ENCODE measurements at regions not wholly inside any gene's neighbourhood (a gene's known extent, or its start where the extent isn't known, plus 50 kb on each side); places are given as distances from the start of the nearest gene placed in this dataset.
A peak's percentile ranks its signal among the peaks of the same experiment; 100 is the strongest.
"Not testable (repeated sequence)": the region's sequence is repeated elsewhere in the genome, so short reads cannot be mapped to it uniquely, and the experiment has no call there.

DNA sequence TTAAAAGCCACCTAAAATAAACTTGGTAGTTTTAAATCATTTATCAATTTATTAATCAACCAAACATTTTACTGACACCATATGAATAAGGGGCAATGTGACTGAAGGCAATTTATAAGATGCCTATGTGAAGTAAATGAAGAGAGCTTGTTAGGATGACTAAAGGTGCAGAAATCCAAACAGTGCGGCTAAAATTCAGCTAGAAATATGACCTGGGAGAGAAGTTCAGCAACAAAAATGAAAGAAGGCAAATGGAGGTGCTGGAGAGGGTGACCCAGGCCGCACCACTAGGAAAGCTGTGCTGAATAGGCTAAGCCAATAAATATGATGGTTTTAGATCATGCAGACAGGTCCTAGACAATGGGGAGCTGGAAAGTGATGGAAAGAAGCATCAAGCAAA, 403.7 kb downstream of the BTG1 start:
- no peak for DNase-seq (ENCODE audit: low spot score)

GRCh38 chr12:91733846-91734245, 411.8 kb downstream of the BTG1 start:
- DNase-seq (ENCODE audit: low spot score): peak; percentile 9

DNA sequence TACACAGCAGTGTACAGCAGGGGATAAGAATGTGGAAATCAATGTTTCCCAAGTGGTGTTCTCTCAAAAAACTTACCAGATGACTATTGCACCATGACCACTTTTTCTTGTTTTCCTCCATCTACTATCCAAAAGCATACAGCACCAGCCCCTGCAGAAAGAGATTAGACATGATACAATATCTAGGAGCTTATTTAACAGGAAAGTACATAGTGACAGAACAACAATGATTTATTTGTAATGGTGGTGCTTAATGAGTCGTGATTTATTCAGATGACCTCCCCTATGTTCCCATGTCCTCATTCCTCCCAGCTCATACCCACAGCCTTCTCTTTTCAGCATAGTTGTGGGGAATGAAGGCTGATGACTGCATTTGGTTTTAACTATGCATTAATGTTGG, 413.6 kb downstream of the BTG1 start:
- peak; percentile 12 for DNase-seq (ENCODE audit: low spot score)

DNA sequence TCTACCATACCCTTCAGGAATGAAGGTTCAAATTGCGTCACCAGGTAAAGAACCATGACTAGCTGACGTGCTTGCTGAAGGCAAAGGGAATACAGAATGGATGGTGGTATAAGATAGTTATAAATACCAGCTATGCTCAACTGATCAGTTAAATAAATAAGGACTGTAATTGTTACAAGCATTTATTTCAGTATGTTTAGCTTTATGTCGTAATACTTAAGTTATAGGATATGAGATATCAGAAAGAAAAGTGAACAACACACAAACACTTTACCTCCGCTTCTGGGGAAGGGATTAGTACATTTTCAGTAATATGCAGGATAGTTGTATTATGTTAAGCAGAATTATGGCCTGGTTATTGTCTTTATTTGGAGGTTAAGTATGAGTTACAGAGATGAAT, 416.1 kb downstream of the BTG1 start:
- DNase-seq (ENCODE audit: low spot score): no peak

GRCh38 chr12:91723191-91723590, 422.5 kb downstream of the BTG1 start:
- no peak for DNase-seq (ENCODE audit: low spot score)

GRCh38 chr12:91722072-91722471, 423.6 kb downstream of the BTG1 start:
- no peak for DNase-seq (ENCODE audit: low spot score)

GRCh38 chr12:91721023-91721422, 424.6 kb downstream of the BTG1 start:
- DNase-seq (ENCODE audit: low spot score): no peak

DNA sequence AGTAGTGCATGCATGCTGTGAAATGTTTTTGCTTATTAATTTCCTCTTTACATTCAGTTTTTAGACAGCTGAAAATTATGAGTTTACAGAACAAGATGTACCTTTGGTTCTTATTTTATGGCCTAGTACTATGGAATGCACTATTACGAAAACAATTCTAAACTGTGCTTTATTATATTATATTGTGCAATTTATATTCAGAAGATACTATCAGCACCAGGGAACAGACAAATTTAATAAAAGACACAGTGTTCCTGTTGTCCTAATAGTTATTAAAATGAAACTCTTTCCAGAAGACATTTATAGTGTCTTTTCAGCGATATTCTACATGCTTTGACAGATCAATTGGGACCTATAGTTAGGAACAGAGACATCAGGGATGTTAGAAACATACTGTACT, 427.3 kb downstream of the BTG1 start:
- DNase-seq (ENCODE audit: low spot score): no peak

DNA sequence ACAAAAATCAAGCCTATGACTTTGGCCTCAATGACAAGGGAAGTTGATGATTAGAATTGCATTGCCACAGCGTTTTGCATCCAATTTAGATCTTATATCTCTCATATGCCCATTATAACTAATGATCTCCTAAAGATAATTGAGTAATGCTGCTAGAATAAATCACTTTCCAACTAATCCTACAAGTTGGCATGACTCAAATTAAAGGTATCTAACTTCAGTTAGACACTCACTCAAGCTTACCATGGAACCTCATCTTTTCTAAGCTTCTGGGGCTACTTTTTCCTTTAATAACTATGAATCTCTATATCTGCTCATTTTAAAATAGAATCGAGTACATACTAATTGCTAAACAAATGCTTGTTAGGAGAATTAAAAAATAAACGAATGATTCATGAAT, 427.8 kb downstream of the BTG1 start:
- DNase-seq (ENCODE audit: low spot score): no peak

GRCh38 chr12:91711925-91712324, 433.7 kb downstream of the BTG1 start:
- not testable (repeated sequence) for DNase-seq (ENCODE audit: low spot score)

- DNase-seq (ENCODE audit: low spot score): no peak
These were observed 439.2 kb downstream of the BTG1 start for GRCh38 chr12:91706466-91706865.

DNA sequence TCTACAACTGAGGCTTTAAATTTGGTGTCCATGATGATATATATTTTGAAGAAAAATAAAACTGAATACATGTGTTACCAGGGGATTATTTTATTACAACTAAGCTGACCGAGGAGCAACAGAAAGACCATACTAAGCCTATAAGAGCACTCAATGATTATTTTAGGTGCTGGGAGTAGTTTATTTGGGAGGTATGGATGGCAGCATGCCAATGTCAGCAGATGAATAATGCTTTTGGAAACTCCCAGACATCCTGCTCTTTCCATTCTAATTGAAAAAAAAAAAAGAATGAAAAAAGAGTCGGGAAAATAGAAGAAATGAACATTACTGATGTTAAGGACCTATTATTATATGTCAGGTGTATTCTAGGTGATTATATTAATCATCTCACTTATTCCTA, 441.2 kb downstream of the BTG1 start:
- no peak for DNase-seq (ENCODE audit: low spot score)

- no peak for DNase-seq (ENCODE audit: low spot score)
These were observed 442.0 kb downstream of the BTG1 start for GRCh38 chr12:91703491-91704283.

- no peak for DNase-seq (ENCODE audit: low spot score)
These were observed 442.7 kb downstream of the BTG1 start for GRCh38 chr12:91702843-91703425.

DNA sequence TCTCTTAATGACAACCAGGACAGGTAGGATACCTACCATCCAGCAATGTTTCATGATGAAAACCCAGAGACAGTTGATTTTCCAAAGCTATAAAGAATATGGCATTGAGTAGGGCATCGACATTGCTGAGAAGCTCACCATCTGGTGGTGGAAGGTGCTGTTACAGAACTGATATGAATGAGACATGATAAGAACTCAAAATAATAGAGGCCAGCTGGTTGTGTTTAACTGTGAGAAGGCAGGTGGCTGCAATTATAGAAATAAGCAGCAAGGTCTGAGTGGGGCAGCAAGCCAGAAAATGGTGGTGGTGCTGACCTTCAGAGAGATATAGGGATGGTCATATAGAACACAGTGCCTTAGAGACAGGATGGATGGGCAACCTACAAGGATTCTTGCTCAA, 449.7 kb downstream of the BTG1 start:
- DNase-seq (ENCODE audit: low spot score): no peak

DNA sequence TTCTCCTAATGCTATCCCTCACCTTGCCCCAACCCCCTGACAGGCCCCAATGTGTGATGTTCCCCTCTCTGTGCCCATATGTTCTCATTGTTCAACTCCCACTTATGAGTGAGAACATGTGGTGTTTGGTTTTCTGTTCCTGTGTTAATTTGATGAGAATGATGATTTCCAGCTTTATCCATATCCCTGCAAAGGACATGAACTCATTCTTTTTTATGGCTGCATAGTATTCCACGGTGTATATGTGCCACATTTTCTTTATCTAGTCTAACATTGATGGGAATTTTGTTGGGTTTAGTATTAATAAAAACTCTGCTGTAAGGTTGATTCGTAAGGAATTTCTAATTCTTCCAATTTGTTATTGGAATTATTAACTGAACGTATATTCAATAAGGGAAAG, 450.2 kb downstream of the BTG1 start:
- DNase-seq (ENCODE audit: low spot score): not testable (repeated sequence)

- DNase-seq (ENCODE audit: low spot score): no peak
These were observed 455.1 kb downstream of the BTG1 start for GRCh38 chr12:91690531-91690930.

DNA sequence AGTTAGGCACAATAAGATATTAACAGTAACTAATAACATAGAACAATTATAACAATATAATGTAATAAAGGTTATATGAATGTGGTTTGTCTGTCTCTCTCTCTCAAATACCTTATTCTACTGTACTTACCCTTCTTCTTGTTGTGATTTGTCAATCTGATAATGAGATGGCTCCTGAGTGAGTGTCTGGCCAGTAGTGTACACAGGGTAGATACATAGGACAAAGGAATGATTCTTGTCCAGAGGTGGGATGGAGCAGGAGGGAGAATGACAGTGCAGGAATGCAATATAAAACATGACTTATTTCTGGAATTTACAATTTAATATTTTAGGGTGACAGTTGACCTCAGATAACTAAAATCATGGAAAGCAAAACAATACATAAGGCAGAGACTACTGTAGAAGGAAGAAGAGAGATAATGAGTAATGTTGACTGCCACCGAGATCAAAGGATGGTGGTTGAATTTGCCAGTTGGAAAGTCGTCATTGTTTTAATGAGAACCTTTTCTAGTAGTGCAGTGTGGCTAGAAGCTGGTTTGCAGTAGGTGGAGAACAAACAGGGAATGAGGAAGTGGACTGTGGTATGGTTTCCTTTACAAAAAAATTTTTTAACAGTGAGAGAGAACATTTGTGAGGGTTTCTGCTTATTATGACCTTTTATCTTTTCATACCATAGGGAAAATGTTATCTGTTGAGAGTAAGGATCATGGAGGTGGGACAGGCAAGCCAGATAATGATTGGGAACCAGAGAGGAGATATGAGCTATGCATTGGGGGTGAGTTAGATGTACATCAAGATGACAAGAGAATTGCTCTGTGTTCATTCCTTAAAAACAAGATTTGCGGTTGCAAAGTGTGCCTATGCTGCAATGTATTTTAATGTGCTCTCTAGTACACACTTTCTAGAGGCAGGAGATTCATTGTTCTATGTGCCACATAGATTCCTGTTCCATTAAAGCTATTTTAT, 458.3 kb downstream of the BTG1 start:
- DNase-seq (ENCODE audit: low spot score): peak; percentile 24

- DNase-seq (ENCODE audit: low spot score): no peak
These were observed 459.7 kb downstream of the BTG1 start for GRCh38 chr12:91685917-91686316.

DNA sequence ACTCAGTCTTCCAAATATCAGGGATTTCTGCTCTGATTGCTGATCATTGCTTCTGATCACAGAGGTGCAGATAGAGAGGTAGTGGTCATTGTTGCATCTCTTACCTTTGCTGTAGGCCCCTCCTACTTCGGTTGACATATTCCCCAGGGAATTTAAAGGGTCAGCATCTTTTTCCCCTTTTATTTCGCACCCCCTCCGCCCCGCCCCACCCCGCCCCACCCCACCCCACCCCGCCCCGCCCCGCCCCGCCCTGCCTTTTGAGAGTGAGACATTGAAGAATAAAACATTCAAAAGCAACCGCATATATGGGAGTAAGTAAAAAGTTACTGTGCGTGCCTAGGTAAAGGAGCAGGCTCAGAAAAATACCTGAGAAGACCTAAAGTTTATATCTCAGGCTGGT, 463.9 kb downstream of the BTG1 start:
- DNase-seq (ENCODE audit: low spot score): no peak

- no peak for DNase-seq (ENCODE audit: low spot score)
These were observed 464.8 kb downstream of the BTG1 start for GRCh38 chr12:91680864-91681263.

DNA sequence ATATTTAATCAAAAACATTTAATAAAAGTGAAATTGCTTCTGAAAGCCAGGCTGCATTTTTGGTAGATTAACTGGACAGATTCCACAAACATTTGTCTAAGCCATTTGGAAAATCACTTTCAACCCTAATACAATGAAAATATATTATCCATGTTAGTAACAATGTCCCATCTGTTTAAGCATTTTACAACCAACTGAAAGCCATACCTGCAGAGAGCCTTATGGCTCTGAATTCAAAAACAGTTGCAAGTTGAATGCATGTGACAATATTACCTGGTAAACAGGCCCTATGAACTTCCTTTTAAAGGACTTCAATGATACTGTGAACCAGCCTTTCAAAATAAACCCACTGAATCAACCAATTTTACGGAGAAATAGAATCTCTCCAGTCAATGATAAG, 468.1 kb downstream of the BTG1 start:
- DNase-seq (ENCODE audit: low spot score): no peak

DNA sequence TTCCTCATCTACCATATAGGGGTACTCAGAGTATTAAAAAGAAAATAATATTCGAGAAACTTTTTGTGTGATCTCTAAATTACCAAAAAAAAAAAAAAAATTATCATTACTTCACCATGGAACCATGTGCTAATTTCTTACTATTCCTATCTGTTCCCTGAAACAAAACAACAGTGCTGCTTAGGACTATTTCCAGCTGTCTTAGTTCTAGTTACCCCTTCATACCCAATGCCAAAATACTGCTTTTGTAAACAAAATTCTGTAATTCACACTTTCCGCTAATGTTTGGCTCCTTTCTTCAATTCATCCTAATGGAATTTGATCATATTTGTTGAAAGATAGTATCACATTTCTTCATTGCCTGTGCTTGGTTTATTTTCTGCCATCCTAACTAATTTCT, 470.2 kb downstream of the BTG1 start:
- DNase-seq (ENCODE audit: low spot score): no peak
